ENCODE measurements at regions not wholly inside any gene's neighbourhood (a gene's known extent, or its start where the extent isn't known, plus 50 kb on each side); places are given as distances from the start of the nearest gene placed in this dataset.
"Not testable (repeated sequence)": the region's sequence is repeated elsewhere in the genome, so short reads cannot be mapped to it uniquely, and the experiment has no call there.

- Histone ChIP-seq H3K36me3 (no peaks in the 10 kb centered on the region), H3K27me3 (no peaks in the 10 kb centered on the region), H3K4me3 (no peak overlapping the region), H3K9me3 (no peaks in the 10 kb centered on the region), H3K4me1 (no peaks in the 10 kb centered on the region), H3K27ac (no peak overlapping the region)
- DNase-seq = no peak
- TF ChIP-seq CTCF (IDR thresholded peaks at IDR 0.05) = no peak
- TF ChIP-seq POLR2A (IDR thresholded peaks at IDR 0.05) = no peak
- intact Hi-C loops (cut with DNase I; ENCODE audit: low total_unique reads) = no loop called here
These were observed 106.0 kb downstream of the CDC7 start for GRCh38 chr1:91606546-91607078.

GRCh38 chr1:91607686-91608085 is 107.0 kb downstream of the CDC7 start:
- H3K27me3 ChIP-seq; H3K36me3 ChIP-seq; H3K27ac ChIP-seq; H3K9me3 ChIP-seq; intact Hi-C loops (cut with DNase I; ENCODE audit: low total_unique reads); H3K4me1 ChIP-seq; DNase-seq; H3K4me3 ChIP-seq: not testable (repeated sequence)

- no peak overlapping the region for H3K27ac ChIP-seq
- no peaks in the 10 kb centered on the region for H3K36me3 ChIP-seq
- H3K9me3 ChIP-seq = no peaks in the 10 kb centered on the region
These were observed 108.2 kb downstream of the CDC7 start for GRCh38 chr1:91608876-91609275.

GRCh38 chr1:91609551-91609950 is 108.9 kb downstream of the CDC7 start:
- no peaks in the 10 kb centered on the region for H3K36me3 ChIP-seq
- H3K4me3 ChIP-seq = no peak overlapping the region
- intact Hi-C loops (cut with DNase I; ENCODE audit: low total_unique reads) = no loop called here
- H3K4me1 ChIP-seq = no peaks in the 10 kb centered on the region
- no peaks in the 10 kb centered on the region for H3K9me3 ChIP-seq
- no peak for TF ChIP-seq CTCF (IDR thresholded peaks at IDR 0.05)
- TF ChIP-seq POLR2A (IDR thresholded peaks at IDR 0.05) = no peak
- no peak for DNase-seq
- no peaks in the 10 kb centered on the region for H3K27me3 ChIP-seq
- no peak overlapping the region for H3K27ac ChIP-seq

More at GRCh38 chr1:91608876-91609275, 108.2 kb downstream of the CDC7 start:
- Histone ChIP-seq H3K4me1 (no peaks in the 10 kb centered on the region), H3K27me3 (no peaks in the 10 kb centered on the region), H3K4me3 (no peak overlapping the region)
- DNase-seq = no peak
- TF ChIP-seq POLR2A (IDR thresholded peaks at IDR 0.05) (no peak), CTCF (IDR thresholded peaks at IDR 0.05) (no peak)
- intact Hi-C loops (cut with DNase I; ENCODE audit: low total_unique reads) = no loop called here

- TF ChIP-seq POLR2A (IDR thresholded peaks at IDR 0.05) (no peak), CTCF (IDR thresholded peaks at IDR 0.05) (no peak)
- H3K4me1 ChIP-seq = no peaks in the 10 kb centered on the region
- H3K27ac ChIP-seq = no peak overlapping the region
- no peaks in the 10 kb centered on the region for H3K9me3 ChIP-seq
- H3K27me3 ChIP-seq = no peaks in the 10 kb centered on the region
- no peaks in the 10 kb centered on the region for H3K36me3 ChIP-seq
- no peak for DNase-seq
- H3K4me3 ChIP-seq = no peak overlapping the region
- intact Hi-C loops (cut with DNase I; ENCODE audit: low total_unique reads) = no loop called here
These were observed 109.5 kb downstream of the CDC7 start for GRCh38 chr1:91610102-91610501.

GRCh38 chr1:91610789-91611188 is 110.1 kb downstream of the CDC7 start:
- no peak for DNase-seq
- Histone ChIP-seq H3K36me3 (no peaks in the 10 kb centered on the region), H3K9me3 (no peaks in the 10 kb centered on the region), H3K27me3 (no peaks in the 10 kb centered on the region), H3K27ac (no peak overlapping the region), H3K4me1 (no peaks in the 10 kb centered on the region), H3K4me3 (no peak overlapping the region)
- intact Hi-C loops (cut with DNase I; ENCODE audit: low total_unique reads) = no loop called here
- no peak for TF ChIP-seq CTCF (IDR thresholded peaks at IDR 0.05)
- no peak for TF ChIP-seq POLR2A (IDR thresholded peaks at IDR 0.05)

Measured in uterus (tissue), 3 donors.